Endothelial cell of umbilical vein (primary cell): ENCODE measurements at regions not wholly inside any gene's neighbourhood (a gene's known extent, or its start where the extent isn't known, plus 50 kb on each side); places are given as distances from the start of the nearest gene placed in this dataset.

Source experiments
- BruUV-seq: library from RNA; stranded (reverse); fragments of 400-500 nt; replicated peaks from 2 replicates; lab custom pipeline; 2021; lab: Mats Ljungman, UMichigan
- CTCF ChIA-PET: fragments of 300-600, 350-600 bp; sonication (Branson Sonifier 250); formaldehyde crosslinking; loops from one replicate; lab custom pipeline; 2021; ENCODE audit warnings: antibody characterized with exemption, inconsistent platforms; lab: Charles Lee
- POLR2A ChIA-PET: fragments of 300-600, 350-600 bp; sonication (Branson Sonifier 250); formaldehyde crosslinking; loops from one replicate; lab custom pipeline; 2021; ENCODE audit warnings: antibody characterized with exemption, inconsistent platforms; lab: Charles Lee
- DNase-seq: peaks from one replicate; pipeline ENCODE4 v3.0.0-alpha.2; 2011; ENCODE audit warnings: low read depth, low spot score
- FAIRE-seq: peaks from 2 replicates; lab custom pipeline; 2011; peaks lifted over from hg19 to GRCh38; lab: Jason Lieb, UNC
- H2AFZ ChIP-seq: 2 replicates; pipeline ENCODE4 v1.6.0; 2012; ENCODE audit warnings: low read depth, low read length, control low read depth, inconsistent platforms
- H3K27ac ChIP-seq: 2 replicates; pipeline ENCODE4 v1.5.1; 2011; ENCODE audit warnings: low read depth, mild to moderate bottlenecking, control low read depth, low read length, moderate library complexity; ENCODE audit not compliant: insufficient read depth
- H3K27me3 ChIP-seq, 2 experiments: 2 replicates each; pipeline versions ENCODE4 v1.6.0 to v1.6.1; 2011; ENCODE audit warnings: low read length in 2 of 2, mixed read lengths in 1 of 2; ENCODE audit not compliant: control insufficient read depth in 2 of 2, insufficient read depth in 2 of 2
- H3K36me3 ChIP-seq, 2 experiments: 2 replicates in 1 of 2; 3 replicates in 1 of 2; pipeline ENCODE4 v1.5.1; 2011; ENCODE audit warnings: low read length in 2 of 2, mild to moderate bottlenecking in 1 of 2, moderate library complexity in 1 of 2; ENCODE audit not compliant: control insufficient read depth in 2 of 2, insufficient read depth in 2 of 2; ENCODE audit errors: extremely low read depth in 1 of 2
- H3K4me1 ChIP-seq: 3 replicates; pipeline ENCODE4 v1.5.1; 2011; ENCODE audit warnings: mild to moderate bottlenecking, low read length; ENCODE audit not compliant: control insufficient read depth, insufficient read depth; ENCODE audit errors: extremely low read depth
- H3K4me2 ChIP-seq: 2 replicates; pipeline ENCODE4 v1.6.1; 2011; ENCODE audit warnings: low read length, control low read depth, mixed read lengths; ENCODE audit not compliant: insufficient read depth
- H3K4me3 ChIP-seq, 3 experiments: fragments of 200-600 bp in 1 of 3; sonication (generic), shearing (Covaris generic) in 1 of 3; replicated peaks in 1 of 3; 2 replicates each; pipeline ENCODE4 v1.5.1; 2011 to 2016; ENCODE audit warnings: control low read depth in 3 of 3, low read length in 3 of 3, mild to moderate bottlenecking in 2 of 3, inconsistent platforms in 1 of 3, low read depth in 1 of 3, moderate library complexity in 1 of 3; ENCODE audit not compliant: insufficient read depth in 1 of 3
- H3K79me2 ChIP-seq: 2 replicates; pipeline ENCODE4 v1.6.0; 2012; ENCODE audit warnings: low read length, inconsistent platforms; ENCODE audit not compliant: control insufficient read depth, insufficient read depth
- H3K9ac ChIP-seq: replicated peaks from 2 replicates; pipeline ENCODE3; 2011; ENCODE audit warnings: low read length, control low read depth; ENCODE audit not compliant: insufficient read depth; ENCODE audit errors: extremely low read depth
- H3K9me1 ChIP-seq: replicated peaks from 3 replicates; pipeline ENCODE4 v1.6.0; 2011; ENCODE audit warnings: mild to moderate bottlenecking, low read length; ENCODE audit not compliant: control insufficient read depth, insufficient read depth; ENCODE audit errors: extremely low read depth
- H3K9me3 ChIP-seq: replicated peaks from 2 replicates; pipeline ENCODE4 v1.5.1; 2012; ENCODE audit warnings: low read length, inconsistent platforms; ENCODE audit not compliant: control insufficient read depth, insufficient read depth
- H4K20me1 ChIP-seq: replicated peaks from 2 replicates; pipeline ENCODE3; 2011; ENCODE audit warnings: mild to moderate bottlenecking, low read length; ENCODE audit not compliant: control insufficient read depth, insufficient read depth; ENCODE audit errors: extremely low read depth
- EZH2 ChIP-seq: IDR thresholded peaks from 2 replicates; pipeline ENCODE4 v1.6.1; 2012; ENCODE audit warnings: borderline replicate concordance, low read depth, mild to moderate bottlenecking, moderate library complexity, low read length, inconsistent platforms; ENCODE audit not compliant: severe bottlenecking
- FOS ChIP-seq: IDR thresholded peaks from 2 replicates; pipeline ENCODE4 v1.6.1; 2011; ENCODE audit warnings: mild to moderate bottlenecking, low read length, moderate library complexity, borderline replicate concordance; ENCODE audit not compliant: insufficient read depth
- GATA2 ChIP-seq: IDR thresholded peaks from 2 replicates; pipeline ENCODE4 v1.7.0; 2011; ENCODE audit warnings: low read depth, mild to moderate bottlenecking, moderate library complexity, mixed read lengths, low read length; ENCODE audit not compliant: insufficient read length, insufficient read depth
- JUN ChIP-seq: IDR thresholded peaks from 2 replicates; pipeline ENCODE4 v1.6.1; 2011; ENCODE audit warnings: borderline replicate concordance, low read depth; ENCODE audit not compliant: insufficient read length, insufficient read depth
- MYC ChIP-seq: IDR thresholded peaks from one replicate; pipeline ENCODE4 v1.6.1; 2011; ENCODE audit warnings: mild to moderate bottlenecking, low read depth, low read length
- POLR2A ChIP-seq: IDR thresholded peaks from 2 replicates; pipeline ENCODE4 v1.6.1; 2012; ENCODE audit warnings: low read depth, mild to moderate bottlenecking, control low read depth, low read length
- POLR2AphosphoS5 ChIP-seq: IDR thresholded peaks from 2 replicates; pipeline ENCODE4 v1.6.1; 2012; ENCODE audit warnings: low read depth, mild to moderate bottlenecking, control low read depth, low read length, moderate library complexity; ENCODE audit not compliant: insufficient read depth
- dilution Hi-C: fragments of 300-500 bp; cut with MboI; formaldehyde crosslinking; loops from one replicate; pipeline ENCODE4 v1.15.0; 2019; ENCODE audit warnings: low sequenced_read_pairs; ENCODE audit not compliant: extremely low pct_ligation_motif_present
- intact Hi-C: fragments of 100-400 bp; cut with micrococcal nuclease; formaldehyde crosslinking; loops from one replicate; pipeline ENCODE4 v1.10.0; 2022
- TF ChIP-seq, protein P1 (sequence below), 2 donors: IDR thresholded peaks; 1 replicate in 1 of 2; 2 replicates in 1 of 2; pipeline ENCODE4 v1.5.1; 2011; ENCODE audit warnings: low read length in 2 of 2, mild to moderate bottlenecking in 2 of 2, moderate library complexity in 2 of 2, control low read depth in 1 of 2, inconsistent platforms in 1 of 2, low read depth in 1 of 2; ENCODE audit not compliant: insufficient read depth in 1 of 2; ENCODE audit errors: extremely low read depth in 1 of 2
- TF ChIP-seq, protein P2 (sequence below): IDR thresholded peaks from 2 replicates; pipeline ENCODE4 v1.6.1; 2011; ENCODE audit not compliant: insufficient read depth, insufficient read length

DNA sequence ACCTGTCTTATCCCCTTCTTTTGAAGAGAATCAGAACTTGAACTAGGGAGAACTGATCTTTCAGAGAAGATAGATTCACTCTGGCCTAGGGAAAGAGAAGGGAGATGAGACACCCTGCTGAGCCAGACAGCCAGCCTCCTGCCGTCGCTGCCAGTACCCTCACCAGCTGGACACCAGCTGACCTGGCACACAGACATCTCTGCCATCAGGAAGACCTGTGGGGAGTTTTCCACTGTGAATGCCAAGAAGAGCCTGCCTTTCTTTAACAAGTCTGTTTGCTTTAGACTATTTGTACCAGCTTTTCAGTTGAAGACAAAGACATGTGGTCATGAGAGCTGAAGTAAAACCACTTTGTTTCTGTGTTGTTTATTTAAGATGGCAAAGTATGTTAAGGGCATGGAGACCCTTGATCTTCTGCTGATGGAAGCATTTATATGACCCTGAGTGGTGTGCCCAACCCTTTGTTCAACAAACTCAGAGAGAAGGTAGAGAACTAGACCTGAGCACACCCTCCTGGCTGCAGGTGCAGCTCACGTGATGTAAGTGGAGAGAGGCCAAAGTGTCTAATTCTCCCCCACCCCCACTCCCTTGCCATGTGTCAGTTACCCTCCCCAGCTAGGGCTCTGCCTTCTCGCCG, 82.3 kb upstream of the SLC24A3 start:
- no TSS peak for BruUV-seq
- Histone ChIP-seq H3K27me3 (no peaks in the 10 kb centered on the region), H2AFZ (no peak overlapping the region), H3K4me2 (no peak overlapping the region), H3K4me1 (no peaks in the 10 kb centered on the region), H3K79me2 (no peaks in the 10 kb centered on the region), H3K9me1 (no peaks in the 10 kb centered on the region), H3K9me3 (peaks cover 8% of the 10 kb centered on the region), H3K9ac (no peak overlapping the region), H3K27ac (no peak overlapping the region), H4K20me1 (no peaks in the 10 kb centered on the region), H3K4me3 (no peak overlapping the region), H3K36me3 (no peaks in the 10 kb centered on the region)
- intact Hi-C loops (no loop called here), dilution Hi-C loops (no loop called here)
- POLR2A ChIA-PET: no interaction called here
- DNase-seq (no peak), FAIRE-seq (no peak)
- TF ChIP-seq, protein P1, sequence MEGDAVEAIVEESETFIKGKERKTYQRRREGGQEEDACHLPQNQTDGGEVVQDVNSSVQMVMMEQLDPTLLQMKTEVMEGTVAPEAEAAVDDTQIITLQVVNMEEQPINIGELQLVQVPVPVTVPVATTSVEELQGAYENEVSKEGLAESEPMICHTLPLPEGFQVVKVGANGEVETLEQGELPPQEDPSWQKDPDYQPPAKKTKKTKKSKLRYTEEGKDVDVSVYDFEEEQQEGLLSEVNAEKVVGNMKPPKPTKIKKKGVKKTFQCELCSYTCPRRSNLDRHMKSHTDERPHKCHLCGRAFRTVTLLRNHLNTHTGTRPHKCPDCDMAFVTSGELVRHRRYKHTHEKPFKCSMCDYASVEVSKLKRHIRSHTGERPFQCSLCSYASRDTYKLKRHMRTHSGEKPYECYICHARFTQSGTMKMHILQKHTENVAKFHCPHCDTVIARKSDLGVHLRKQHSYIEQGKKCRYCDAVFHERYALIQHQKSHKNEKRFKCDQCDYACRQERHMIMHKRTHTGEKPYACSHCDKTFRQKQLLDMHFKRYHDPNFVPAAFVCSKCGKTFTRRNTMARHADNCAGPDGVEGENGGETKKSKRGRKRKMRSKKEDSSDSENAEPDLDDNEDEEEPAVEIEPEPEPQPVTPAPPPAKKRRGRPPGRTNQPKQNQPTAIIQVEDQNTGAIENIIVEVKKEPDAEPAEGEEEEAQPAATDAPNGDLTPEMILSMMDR (IDR thresholded peaks at IDR 0.05; ENCODE audit: extremely low read depth in 1 of 2, insufficient read depth in 1 of 2, low read depth in 1 of 2, low read length in 2 of 2): no peak
- TF ChIP-seq POLR2AphosphoS5 (no peak), GATA2 (no peak), POLR2A (no peak), EZH2 (no peak), MYC (no peak), FOS (no peak), JUN (no peak)
- TF ChIP-seq, protein P2, sequence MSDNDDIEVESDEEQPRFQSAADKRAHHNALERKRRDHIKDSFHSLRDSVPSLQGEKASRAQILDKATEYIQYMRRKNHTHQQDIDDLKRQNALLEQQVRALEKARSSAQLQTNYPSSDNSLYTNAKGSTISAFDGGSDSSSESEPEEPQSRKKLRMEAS: no peak
- CTCF ChIA-PET: no interaction called here
